CD14-positive monocyte (primary cell): ENCODE measurements at regions not wholly inside any gene's neighbourhood (a gene's known extent, or its start where the extent isn't known, plus 50 kb on each side); places are given as distances from the start of the nearest gene placed in this dataset.

ENCODE experiments used
- DNase-seq, 3 donors: peaks; one replicate each; pipeline ENCODE4 v3.0.0-alpha.2; 2011 to 2022
- H2AFZ ChIP-seq: 2 replicates; pipeline ENCODE4 v1.6.0; 2012; ENCODE audit warnings: mild to moderate bottlenecking, low read depth, low read length, inconsistent platforms; ENCODE audit not compliant: insufficient read depth, poor library complexity, severe bottlenecking
- H3K27ac ChIP-seq, 2 donors: 1 replicate in 1 of 2; 2 replicates in 1 of 2; pipeline ENCODE4 v1.5.1; 2012 to 2013; ENCODE audit warnings: low read length in 2 of 2, control low read depth in 1 of 2, inconsistent platforms in 1 of 2, low read depth in 1 of 2, mild to moderate bottlenecking in 1 of 2
- H3K27me3 ChIP-seq, 2 donors: one replicate each; pipeline versions ENCODE4 v1.6.0 to v1.6.1; 2011 to 2013; ENCODE audit warnings: low read length in 2 of 2; ENCODE audit not compliant: control insufficient read depth in 2 of 2, insufficient read depth in 2 of 2
- H3K36me3 ChIP-seq, 2 donors: replicated peaks in 1 of 2; 1 replicate in 1 of 2; 2 replicates in 1 of 2; pipeline versions ENCODE4 v1.5.1 to v1.6.1; 2012 to 2013; ENCODE audit warnings: low read length in 2 of 2, control low read depth in 1 of 2, inconsistent platforms in 1 of 2, mild to moderate bottlenecking in 1 of 2; ENCODE audit not compliant: insufficient read depth in 2 of 2, control insufficient read depth in 1 of 2
- H3K4me1 ChIP-seq, 2 donors: 1 replicate in 1 of 2; 2 replicates in 1 of 2; pipeline versions ENCODE4 v1.5.1 to v1.6.1; 2012 to 2013; ENCODE audit warnings: low read length in 2 of 2, control low read depth in 1 of 2, inconsistent platforms in 1 of 2, mild to moderate bottlenecking in 1 of 2, moderate library complexity in 1 of 2; ENCODE audit not compliant: insufficient read depth in 2 of 2, control insufficient read depth in 1 of 2
- H3K4me2 ChIP-seq: replicated peaks from 2 replicates; pipeline ENCODE3; 2012; ENCODE audit warnings: low read length, moderate library complexity, mild to moderate bottlenecking; ENCODE audit not compliant: poor library complexity, severe bottlenecking; ENCODE audit errors: extremely low read depth
- H3K4me3 ChIP-seq, 3 experiments: fragments of 200-600 bp in 1 of 3; sonication (generic) in 1 of 3; replicated peaks in 1 of 3; 1 replicate in 2 of 3; 2 replicates in 1 of 3; pipeline ENCODE4 v1.5.1; 2011 to 2013; ENCODE audit warnings: low read length in 3 of 3, mild to moderate bottlenecking in 3 of 3, control low read depth in 2 of 3, low read depth in 2 of 3, inconsistent platforms in 1 of 3, moderate library complexity in 1 of 3
- H3K79me2 ChIP-seq: 2 replicates; pipeline ENCODE4 v1.6.0; 2012; ENCODE audit warnings: mild to moderate bottlenecking, control low read depth, inconsistent platforms, low read length, moderate library complexity; ENCODE audit not compliant: insufficient read depth
- H3K9ac ChIP-seq: 2 replicates; pipeline ENCODE4 v1.6.0; 2017; ENCODE audit warnings: low read length, mild to moderate bottlenecking; ENCODE audit not compliant: insufficient read depth, poor library complexity, severe bottlenecking
- H3K9me3 ChIP-seq, 2 donors: replicated peaks in 1 of 2; 1 replicate in 1 of 2; 2 replicates in 1 of 2; pipeline versions ENCODE4 v1.5.1 to v1.6.1; 2012 to 2013; ENCODE audit warnings: low read length in 2 of 2, control low read depth in 1 of 2; ENCODE audit not compliant: control insufficient read depth in 1 of 2, insufficient read depth in 1 of 2
- H4K20me1 ChIP-seq: 2 replicates; pipeline ENCODE4 v1.6.0; 2012; ENCODE audit warnings: mild to moderate bottlenecking, low read length, control low read depth, moderate library complexity; ENCODE audit not compliant: insufficient read depth
- H3K27ac Mint-ChIP-seq, 7 donors: one replicate each; pipeline ENCODE4 v1.8.0; 2020; ENCODE audit warnings: mild to moderate bottlenecking in 7 of 7, mixed read lengths in 7 of 7, moderate library complexity in 6 of 7, inconsistent platforms in 2 of 7
- H3K27me3 Mint-ChIP-seq, 3 donors: one replicate each; pipeline ENCODE4 v1.8.0; 2021 to 2022; ENCODE audit warnings: low read depth in 3 of 3, mild to moderate bottlenecking in 3 of 3, mixed read lengths in 3 of 3, moderate library complexity in 3 of 3, inconsistent platforms in 1 of 3
- H3K36me3 Mint-ChIP-seq, 2 donors: one replicate each; pipeline ENCODE4 v1.8.0; 2020; ENCODE audit warnings: mixed read lengths in 2 of 2, inconsistent platforms in 1 of 2, mild to moderate bottlenecking in 1 of 2
- H3K4me1 Mint-ChIP-seq: one replicate; pipeline ENCODE4 v1.8.0; 2020; ENCODE audit warnings: mild to moderate bottlenecking, mixed read lengths
- H3K4me3 Mint-ChIP-seq, 2 donors: one replicate each; pipeline ENCODE4 v1.8.0; 2020; ENCODE audit warnings: mild to moderate bottlenecking in 2 of 2, mixed read lengths in 2 of 2, moderate library complexity in 1 of 2
- H3K9me3 Mint-ChIP-seq, 7 donors: one replicate each; pipeline ENCODE4 v1.8.0; 2020 to 2022; ENCODE audit warnings: mixed read lengths in 7 of 7, mild to moderate bottlenecking in 6 of 7, moderate library complexity in 6 of 7, inconsistent platforms in 2 of 7
- WGBS: methylation state at CpG from one replicate; pipeline ENCODE4 v1.1.5; 2013; ENCODE audit warnings: missing lambda C conversion rate; ENCODE audit not compliant: insufficient coverage; 5-methylcytosine and 5-hydroxymethylcytosine counted together
- intact Hi-C, 2 donors: fragments of 100-400 bp; cut with micrococcal nuclease; formaldehyde crosslinking; loops; one replicate each; pipeline versions ENCODE4 v1.15.0 to v1.15.1; 2023
- TF ChIP-seq, protein P1 (sequence below): fragments of 200-600 bp; IDR thresholded peaks from one replicate; pipeline ENCODE4 v1.8.0; 2022; ENCODE audit warnings: antibody characterized with exemption, mild to moderate bottlenecking

DNA sequence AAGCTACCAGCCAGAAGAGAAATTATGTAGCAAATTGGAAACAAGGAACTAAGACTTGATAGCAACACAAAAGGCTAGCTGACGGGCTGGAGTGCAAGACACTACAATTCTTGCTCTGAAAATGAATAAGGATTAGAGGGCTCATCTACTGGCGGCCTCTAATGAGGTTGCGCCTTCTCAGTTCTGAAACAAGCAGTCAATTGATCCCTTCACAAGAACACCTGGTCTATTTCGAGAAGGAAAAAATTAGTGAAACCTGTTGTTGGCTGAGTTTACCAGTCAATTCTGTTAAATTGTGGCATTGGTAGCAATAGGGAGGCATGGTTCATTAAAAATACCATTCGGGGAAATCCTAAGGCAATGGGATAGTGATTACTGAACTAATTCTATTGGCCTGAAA, 74.8 kb upstream of the JARID2 start:
- Mint-ChIP-seq H3K27ac (no peak overlapping the region), H3K36me3 (no peaks in the 10 kb centered on the region), H3K27me3 (peaks cover 0 to 3% (median 0%) of the 10 kb centered on the region in 3 donors), H3K4me1 (peaks cover 13% of the 10 kb centered on the region), H3K9me3 (peaks cover 0 to 2% (median 0%) of the 10 kb centered on the region in 7 donors), H3K4me3 (no peak overlapping the region)
- intact Hi-C loops = no loop called here
- Histone ChIP-seq H3K4me1 (peaks cover 9 to 11% of the 10 kb centered on the region in 2 donors), H3K9me3 (no peaks in the 10 kb centered on the region), H2AFZ (no peak overlapping the region), H3K4me2 (no peak overlapping the region), H3K36me3 (no peaks in the 10 kb centered on the region), H3K27ac (no peak overlapping the region), H3K79me2 (no peaks in the 10 kb centered on the region), H3K4me3 (no peak overlapping the region), H3K27me3 (no peaks in the 10 kb centered on the region), H3K9ac (no peak overlapping the region), H4K20me1 (no peaks in the 10 kb centered on the region)
- no peak for DNase-seq
- TF ChIP-seq, protein P1, sequence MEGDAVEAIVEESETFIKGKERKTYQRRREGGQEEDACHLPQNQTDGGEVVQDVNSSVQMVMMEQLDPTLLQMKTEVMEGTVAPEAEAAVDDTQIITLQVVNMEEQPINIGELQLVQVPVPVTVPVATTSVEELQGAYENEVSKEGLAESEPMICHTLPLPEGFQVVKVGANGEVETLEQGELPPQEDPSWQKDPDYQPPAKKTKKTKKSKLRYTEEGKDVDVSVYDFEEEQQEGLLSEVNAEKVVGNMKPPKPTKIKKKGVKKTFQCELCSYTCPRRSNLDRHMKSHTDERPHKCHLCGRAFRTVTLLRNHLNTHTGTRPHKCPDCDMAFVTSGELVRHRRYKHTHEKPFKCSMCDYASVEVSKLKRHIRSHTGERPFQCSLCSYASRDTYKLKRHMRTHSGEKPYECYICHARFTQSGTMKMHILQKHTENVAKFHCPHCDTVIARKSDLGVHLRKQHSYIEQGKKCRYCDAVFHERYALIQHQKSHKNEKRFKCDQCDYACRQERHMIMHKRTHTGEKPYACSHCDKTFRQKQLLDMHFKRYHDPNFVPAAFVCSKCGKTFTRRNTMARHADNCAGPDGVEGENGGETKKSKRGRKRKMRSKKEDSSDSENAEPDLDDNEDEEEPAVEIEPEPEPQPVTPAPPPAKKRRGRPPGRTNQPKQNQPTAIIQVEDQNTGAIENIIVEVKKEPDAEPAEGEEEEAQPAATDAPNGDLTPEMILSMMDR = no peak
- WGBS = 100% methylated on average over 2 of the region's 5 CpGs

DNA sequence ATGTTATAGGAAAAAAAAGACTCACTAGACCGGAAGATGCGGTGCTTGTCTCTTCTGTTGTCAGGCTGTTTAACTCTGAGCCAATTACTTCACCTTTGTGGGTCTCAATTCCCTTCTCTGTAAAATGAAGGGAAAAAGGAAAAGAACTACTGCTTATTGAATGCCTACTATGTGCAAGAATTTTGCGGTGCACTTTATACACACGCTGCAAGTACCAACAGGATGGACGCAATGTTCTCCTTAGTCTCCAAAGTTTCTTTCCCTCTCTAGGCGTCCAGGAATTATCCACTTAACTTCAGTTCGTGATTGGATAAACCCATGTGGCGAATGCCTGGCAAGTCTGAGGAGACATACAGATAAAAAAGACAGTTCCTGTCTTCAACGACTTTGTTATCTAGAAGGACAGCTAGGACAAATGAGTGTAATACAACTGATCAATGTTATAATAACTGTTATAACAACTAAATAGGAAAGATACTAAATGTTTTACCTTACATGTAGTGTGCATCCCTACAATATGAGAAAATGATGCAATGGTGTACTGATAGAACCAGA, 69.0 kb upstream of the JARID2 start:
- no peaks in the 10 kb centered on the region for H3K36me3 ChIP-seq
- intact Hi-C loops = no loop called here
- H3K9me3 Mint-ChIP-seq = peaks cover 0 to 2% (median 0%) of the 10 kb centered on the region in 7 donors
- H3K27ac Mint-ChIP-seq = no peak overlapping the region
- DNase-seq = no peak
- no peaks in the 10 kb centered on the region for H3K79me2 ChIP-seq
- no peak overlapping the region for H3K4me3 ChIP-seq
- no peak overlapping the region for H3K9ac ChIP-seq
- no CpG with 5 or more reads among the region's 9 CpGs for WGBS
- H2AFZ ChIP-seq = no peak overlapping the region
- no peak overlapping the region for H3K4me2 ChIP-seq
- H3K27ac ChIP-seq = no peak overlapping the region
- no peaks in the 10 kb centered on the region for H3K4me1 ChIP-seq
- H3K27me3 Mint-ChIP-seq = peaks cover 0 to 4% (median 0%) of the 10 kb centered on the region in 3 donors
- H3K36me3 Mint-ChIP-seq = no peaks in the 10 kb centered on the region
- no peaks in the 10 kb centered on the region for H3K4me1 Mint-ChIP-seq
- H3K4me3 Mint-ChIP-seq = no peak overlapping the region
- no peaks in the 10 kb centered on the region for H3K9me3 ChIP-seq
- no peaks in the 10 kb centered on the region for H3K27me3 ChIP-seq
- H4K20me1 ChIP-seq = no peaks in the 10 kb centered on the region
- TF ChIP-seq, protein P1 = no peak
